SH-SY5Y (cell line): ENCODE measurements at regions not wholly inside any gene's neighbourhood (a gene's known extent, or its start where the extent isn't known, plus 50 kb on each side); places are given as distances from the start of the nearest gene placed in this dataset.

ENCODE experiments used
- GATA2 ChIP-seq: IDR thresholded peaks from 2 replicates; pipeline ENCODE4 v1.6.1; 2011; ENCODE audit warnings: mild to moderate bottlenecking, low read depth, low read length
- GATA3 ChIP-seq: IDR thresholded peaks from 2 replicates; pipeline ENCODE4 v1.6.1; 2011; ENCODE audit warnings: low read depth, mild to moderate bottlenecking, low read length, moderate library complexity

DNA sequence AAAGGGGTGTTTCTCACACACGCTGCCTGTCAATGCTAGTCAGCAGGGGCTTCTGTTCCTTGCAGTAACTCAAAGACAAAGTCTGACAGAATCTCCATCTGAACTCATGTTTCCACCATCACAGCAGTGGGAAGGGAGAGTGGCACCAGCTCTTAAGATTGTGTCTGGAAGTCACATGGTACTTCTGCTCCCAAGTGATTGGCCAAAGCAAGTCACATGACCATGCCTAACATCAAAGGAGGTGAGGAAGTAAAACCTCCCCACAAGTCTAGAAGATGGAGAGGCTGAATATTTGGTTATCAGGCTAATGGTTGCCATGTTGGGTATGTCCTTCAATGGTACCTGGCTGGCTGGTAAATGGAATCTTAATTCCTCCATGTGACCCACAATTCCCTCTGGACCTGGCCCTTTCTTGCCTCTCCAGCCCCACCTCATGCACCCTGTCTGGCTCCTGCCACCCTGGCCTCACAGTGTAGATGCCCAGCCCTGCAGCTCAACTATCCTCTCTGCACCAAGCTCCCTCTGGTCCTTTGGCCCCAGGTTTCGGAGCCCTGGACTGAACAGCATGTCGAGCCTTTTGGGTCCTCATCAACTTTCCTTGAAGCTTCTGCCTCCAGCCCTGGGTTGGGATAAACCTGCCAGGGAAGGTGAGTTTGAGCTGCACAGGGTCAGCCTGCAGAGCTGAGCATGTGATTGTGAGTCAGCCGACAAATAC, 51.0 kb upstream of the PMEPA1 start:
- TF ChIP-seq GATA2 (no peak), GATA3 (no peak)
